ENCODE measurements at regions not wholly inside any gene's neighbourhood (a gene's known extent, or its start where the extent isn't known, plus 50 kb on each side); places are given as distances from the start of the nearest gene placed in this dataset.

GRCh38 chr13:77985866-77986636 is 67.4 kb upstream of the EDNRB start:
- 67 to 85% methylated on average over 3 of the region's 3 CpGs for WGBS, 2 donors
- no peak overlapping the region for H3K4me3 ChIP-seq
- H3K9ac ChIP-seq (ENCODE audit: insufficient read depth in 1 of 2, low read length in 2 of 2): no peak overlapping the region
- H3K4me1 ChIP-seq (ENCODE audit: control insufficient read depth in 5 of 5, insufficient read depth in 5 of 5, low read length in 5 of 5): peaks cover 0 to 12% (median 0%) of the 10 kb centered on the region in 5 donors
- no peaks in the 10 kb centered on the region for H3K36me3 ChIP-seq (ENCODE audit: control insufficient read depth in 4 of 4, insufficient read depth in 4 of 4, low read length in 4 of 4)
- no peak for DNase-seq
- H3K9me3 ChIP-seq (ENCODE audit: control insufficient read depth in 4 of 4, insufficient read depth in 3 of 4, low read length in 3 of 4): no peaks in the 10 kb centered on the region
- no peak overlapping the region for H3K27ac ChIP-seq (ENCODE audit: low read depth in 1 of 2, low read length in 1 of 2)
- no peak for ATAC-seq (ENCODE audit: insufficient read depth, low FRiP score)
- no peaks in the 10 kb centered on the region for H3K27me3 ChIP-seq (ENCODE audit: control insufficient read depth in 3 of 3, insufficient read depth in 3 of 3, low read length in 2 of 3)
- no peak for TF ChIP-seq CTCF (IDR thresholded peaks at IDR 0.05; ENCODE audit: control extremely low read depth, extremely low read depth)

GRCh38 chr13:77981281-77981881 is 62.8 kb upstream of the EDNRB start:
- DNase-seq: no peak
- no peak overlapping the region for H3K27ac ChIP-seq (ENCODE audit: low read depth in 1 of 2, low read length in 1 of 2)
- peaks cover 0 to 2% (median 0%) of the 10 kb centered on the region in 4 donors for H3K9me3 ChIP-seq (ENCODE audit: control insufficient read depth in 4 of 4, insufficient read depth in 3 of 4, low read length in 3 of 4)
- H3K4me3 ChIP-seq: no peak overlapping the region
- 58 to 77% methylated on average over 1 of the region's 1 CpG for WGBS, 2 donors
- no peaks in the 10 kb centered on the region for H3K4me1 ChIP-seq (ENCODE audit: control insufficient read depth in 5 of 5, insufficient read depth in 5 of 5, low read length in 5 of 5)
- ATAC-seq (ENCODE audit: insufficient read depth, low FRiP score): no peak
- no peak overlapping the region for H3K9ac ChIP-seq (ENCODE audit: insufficient read depth in 1 of 2, low read length in 2 of 2)
- H3K27me3 ChIP-seq (ENCODE audit: control insufficient read depth in 3 of 3, insufficient read depth in 3 of 3, low read length in 2 of 3): no peaks in the 10 kb centered on the region
- H3K36me3 ChIP-seq (ENCODE audit: control insufficient read depth in 4 of 4, insufficient read depth in 4 of 4, low read length in 4 of 4): no peaks in the 10 kb centered on the region
- no peak for TF ChIP-seq CTCF (IDR thresholded peaks at IDR 0.05; ENCODE audit: control extremely low read depth, extremely low read depth)

GRCh38 chr13:77980592-77980991 is 62.0 kb upstream of the EDNRB start:
- Histone ChIP-seq H3K9ac (ENCODE audit: insufficient read depth in 1 of 2, low read length in 2 of 2) (no peak overlapping the region), H3K4me3 (no peak overlapping the region), H3K4me1 (ENCODE audit: control insufficient read depth in 5 of 5, insufficient read depth in 5 of 5, low read length in 5 of 5) (no peaks in the 10 kb centered on the region), H3K27me3 (ENCODE audit: control insufficient read depth in 3 of 3, insufficient read depth in 3 of 3, low read length in 2 of 3) (no peaks in the 10 kb centered on the region), H3K9me3 (ENCODE audit: control insufficient read depth in 4 of 4, insufficient read depth in 3 of 4, low read length in 3 of 4) (peaks cover 0 to 2% (median 0%) of the 10 kb centered on the region in 4 donors), H3K36me3 (ENCODE audit: control insufficient read depth in 4 of 4, insufficient read depth in 4 of 4, low read length in 4 of 4) (no peaks in the 10 kb centered on the region), H3K27ac (ENCODE audit: low read depth in 1 of 2, low read length in 1 of 2) (no peak overlapping the region)
- no peak for TF ChIP-seq CTCF (IDR thresholded peaks at IDR 0.05; ENCODE audit: control extremely low read depth, extremely low read depth)
- 60 to 79% methylated on average over 2 of the region's 2 CpGs for WGBS, 2 donors
- ATAC-seq (ENCODE audit: insufficient read depth, low FRiP score): no peak
- peak in 2 of 3 donors; percentile 40 to 44 for DNase-seq
